ENCODE measurements at regions not wholly inside any gene's neighbourhood (a gene's known extent, or its start where the extent isn't known, plus 50 kb on each side); places are given as distances from the start of the nearest gene placed in this dataset.
A peak's percentile ranks its signal among the peaks of the same experiment; 100 is the strongest.

DNA sequence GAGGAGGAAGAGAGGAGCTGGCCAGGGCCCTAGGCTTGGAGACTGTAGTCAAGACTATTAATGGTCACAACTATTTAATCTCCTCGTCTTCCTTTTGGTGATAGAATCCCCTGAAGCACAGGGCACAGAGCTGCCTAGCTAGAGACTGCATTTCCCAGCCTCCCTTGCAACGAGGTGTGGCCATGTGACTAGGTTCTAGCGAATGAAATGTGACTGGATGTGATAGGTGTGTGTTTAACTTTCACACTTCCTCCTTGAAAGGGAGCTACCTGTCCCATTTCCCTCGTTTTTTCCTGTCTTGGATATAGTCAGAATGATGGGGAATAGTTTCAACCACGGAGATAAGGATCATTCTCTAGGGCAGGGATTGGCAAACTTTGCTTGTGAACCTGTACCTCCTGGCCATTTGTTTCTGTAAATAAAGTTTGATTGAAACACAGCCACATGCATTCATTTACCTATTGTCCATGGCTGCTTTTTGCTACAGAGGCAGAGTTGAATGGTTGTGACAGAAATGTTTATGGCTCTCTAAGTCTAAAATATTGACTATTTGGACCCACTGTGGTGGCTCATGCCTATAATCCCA lies 313.5 kb downstream of the MIAT start:
- Histone ChIP-seq H4K91ac (replicated peaks; ENCODE audit: insufficient read length, low read length) (no peak overlapping the region), H3K4me1 (replicated peaks in 1 of 4; ENCODE audit: control insufficient read depth in 3 of 4, insufficient read depth in 4 of 4, low read length in 3 of 4) (no peaks in the 10 kb centered on the region), H3K79me2 (ENCODE audit: control insufficient read depth in 1 of 2, insufficient read depth in 2 of 2, low read length in 2 of 2) (no peaks in the 10 kb centered on the region), H3K27ac (ENCODE audit: low read depth, low read length) (no peak overlapping the region), H4K5ac (ENCODE audit: insufficient read length, low read depth, low read length) (no peak overlapping the region), H2AK5ac (ENCODE audit: low read depth, low read length) (no peak overlapping the region), H3K27me3 (replicated peaks in 1 of 4; ENCODE audit: control insufficient read depth in 3 of 4, extremely low read depth in 1 of 4, insufficient read depth in 3 of 4, low read length in 3 of 4) (no peaks in the 10 kb centered on the region), H2BK5ac (ENCODE audit: low read depth, low read length) (no peak overlapping the region), H4K20me1 (replicated peaks in 1 of 2; ENCODE audit: control insufficient read depth in 1 of 2, insufficient read depth in 2 of 2, low read length in 2 of 2) (no peaks in the 10 kb centered on the region), H3K4me2 (ENCODE audit: insufficient read depth in 1 of 2, low read depth in 2 of 2, low read length in 2 of 2) (no peak overlapping the region), H4K8ac (ENCODE audit: extremely low read depth, insufficient read depth, low read length) (no peak overlapping the region), H3K36me3 (ENCODE audit: control insufficient read depth in 2 of 4, insufficient read depth in 4 of 4, low read length in 3 of 4) (no peaks in the 10 kb centered on the region), H3K18ac (ENCODE audit: extremely low read depth, low read length) (no peak overlapping the region), H3K23me2 (ENCODE audit: low read depth, low read length) (peaks cover 4% of the 10 kb centered on the region; the same call in 1 of the 2 replicates), H3K79me1 (ENCODE audit: low read depth, low read length) (no peaks in the 10 kb centered on the region), H2BK20ac (ENCODE audit: low read length) (no peak overlapping the region), H2BK15ac (ENCODE audit: low read length) (no peak overlapping the region), H2AFZ (ENCODE audit: low read length) (peak overlapping the region; percentile 76; the same call in 1 of the 2 replicates), H3K4ac (replicated peaks; ENCODE audit: insufficient read length, low read depth, low read length) (no peak overlapping the region), H2BK120ac (replicated peaks; ENCODE audit: low read depth, low read length) (no peak overlapping the region), H2BK12ac (ENCODE audit: low read depth, low read length) (no peak overlapping the region), H3K23ac (ENCODE audit: insufficient read length) (no peak overlapping the region), H3K9ac (replicated peaks in 1 of 4; ENCODE audit: extremely low read depth in 1 of 4, low read depth in 3 of 4, low read length in 3 of 4) (no peak overlapping the region), H3K14ac (ENCODE audit: insufficient read length) (no peak overlapping the region), H3K56ac (replicated peaks; ENCODE audit: insufficient read length, low read depth, low read length) (no peak overlapping the region), H3K4me3 (ENCODE audit: extremely low read depth in 1 of 4, insufficient read depth in 2 of 4, low read depth in 3 of 4, low read length in 4 of 4) (no peak overlapping the region), H3K9me3 (ENCODE audit: insufficient read depth in 2 of 2, low read depth in 1 of 2, low read length in 1 of 2) (no peaks in the 10 kb centered on the region)
- FAIRE-seq (peak; percentile 81), DNase-seq (ENCODE audit: low read depth in 1 of 2, low spot score in 2 of 2) (no peak)
- WGBS, 2 experiments (ENCODE audit: extremely low coverage in 1 of 2, insufficient coverage in 1 of 2, insufficient read length in 1 of 2, insufficient replicate concordance in 2 of 2, low coverage in 1 of 2, low lambda C conversion rate in 2 of 2, missing lambda C conversion rate in 1 of 2): 45% methylated on average over 5 of the region's 5 CpGs; no CpG with 5 or more reads in 1 of the 2 experiments
- CTCF ChIA-PET (ENCODE audit: partially characterized antibody): interaction anchor here (0.6 to 1.4 kb wide), 3 partner anchors 16 to 269 kb away, joined by 3 to 6 read pairs (median 3); no protein-coding TSS in a partner anchor
- POLR2A ChIA-PET (ENCODE audit: partially characterized antibody): no interaction called here
- TF ChIP-seq, protein P1, sequence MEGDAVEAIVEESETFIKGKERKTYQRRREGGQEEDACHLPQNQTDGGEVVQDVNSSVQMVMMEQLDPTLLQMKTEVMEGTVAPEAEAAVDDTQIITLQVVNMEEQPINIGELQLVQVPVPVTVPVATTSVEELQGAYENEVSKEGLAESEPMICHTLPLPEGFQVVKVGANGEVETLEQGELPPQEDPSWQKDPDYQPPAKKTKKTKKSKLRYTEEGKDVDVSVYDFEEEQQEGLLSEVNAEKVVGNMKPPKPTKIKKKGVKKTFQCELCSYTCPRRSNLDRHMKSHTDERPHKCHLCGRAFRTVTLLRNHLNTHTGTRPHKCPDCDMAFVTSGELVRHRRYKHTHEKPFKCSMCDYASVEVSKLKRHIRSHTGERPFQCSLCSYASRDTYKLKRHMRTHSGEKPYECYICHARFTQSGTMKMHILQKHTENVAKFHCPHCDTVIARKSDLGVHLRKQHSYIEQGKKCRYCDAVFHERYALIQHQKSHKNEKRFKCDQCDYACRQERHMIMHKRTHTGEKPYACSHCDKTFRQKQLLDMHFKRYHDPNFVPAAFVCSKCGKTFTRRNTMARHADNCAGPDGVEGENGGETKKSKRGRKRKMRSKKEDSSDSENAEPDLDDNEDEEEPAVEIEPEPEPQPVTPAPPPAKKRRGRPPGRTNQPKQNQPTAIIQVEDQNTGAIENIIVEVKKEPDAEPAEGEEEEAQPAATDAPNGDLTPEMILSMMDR (IDR thresholded peaks at IDR 0.05; ENCODE audit: control extremely low read depth in 1 of 3, insufficient read depth in 1 of 3, low read depth in 1 of 3, low read length in 3 of 3): no peak
- TF ChIP-seq ZNF274 (IDR thresholded peaks at IDR 0.05; ENCODE audit: borderline replicate concordance, extremely low read depth, low read length) (no peak), TCF12 (IDR thresholded peaks at IDR 0.05; ENCODE audit: low read depth, low read length) (no peak), RNF2 (IDR thresholded peaks at IDR 0.05; ENCODE audit: borderline replicate concordance, low read depth, low read length, missing control alignments, poor library complexity, severe bottlenecking) (no peak), JUN (IDR thresholded peaks at IDR 0.05; ENCODE audit: low read depth, low read length) (no peak), SRF (IDR thresholded peaks at IDR 0.05; ENCODE audit: low read depth, low read length) (no peak), RBBP5 (IDR thresholded peaks at IDR 0.05; ENCODE audit: borderline replicate concordance, low read depth, low read length) (no peak), NANOG (IDR thresholded peaks at IDR 0.05; ENCODE audit: insufficient read depth, low read depth, low read length, poor library complexity, severe bottlenecking) (no peak), ASH2L (IDR thresholded peaks at IDR 0.05; ENCODE audit: low read length) (no peak), BRCA1 (IDR thresholded peaks at IDR 0.05; ENCODE audit: low read depth, low read length) (no peak)
- TF ChIP-seq, protein P2, sequence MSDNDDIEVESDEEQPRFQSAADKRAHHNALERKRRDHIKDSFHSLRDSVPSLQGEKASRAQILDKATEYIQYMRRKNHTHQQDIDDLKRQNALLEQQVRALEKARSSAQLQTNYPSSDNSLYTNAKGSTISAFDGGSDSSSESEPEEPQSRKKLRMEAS (IDR thresholded peaks at IDR 0.05): peak; percentile 49; the same call in 1 of the 2 replicates

Data from H1 (cell line).